ENCODE measurements at regions not wholly inside any gene's neighbourhood (a gene's known extent, or its start where the extent isn't known, plus 50 kb on each side); places are given as distances from the start of the nearest gene placed in this dataset.

DNA sequence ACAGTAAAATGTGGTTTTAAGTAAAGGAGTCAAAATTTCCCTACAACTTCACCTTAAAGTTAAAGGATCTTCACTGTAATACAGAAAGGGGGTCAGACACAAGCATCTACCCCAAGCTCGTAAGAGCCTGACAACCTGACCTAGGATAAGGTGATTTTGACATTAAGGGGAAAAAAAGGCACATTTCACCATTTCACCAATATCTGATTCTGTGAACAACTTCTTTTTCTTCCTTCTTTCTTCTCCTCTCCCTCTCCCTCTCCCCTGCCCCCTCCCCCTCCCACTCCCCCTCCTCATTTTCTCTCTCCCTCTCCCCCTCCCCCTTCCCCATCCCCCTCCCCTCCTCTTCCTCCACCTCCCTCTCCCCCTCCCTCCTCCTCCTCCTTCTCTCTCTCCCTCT is 796.7 kb upstream of the ARGLU1 start:
- TF ChIP-seq EZH2 (IDR thresholded peaks at IDR 0.05) = no peak
- TF ChIP-seq POLR2AphosphoS5 (IDR thresholded peaks at IDR 0.05; ENCODE audit: borderline replicate concordance, low read depth, low read length) = no peak

Data from SK-N-MC (cell line).